ENCODE measurements at regions not wholly inside any gene's neighbourhood (a gene's known extent, or its start where the extent isn't known, plus 50 kb on each side); places are given as distances from the start of the nearest gene placed in this dataset.

DNA sequence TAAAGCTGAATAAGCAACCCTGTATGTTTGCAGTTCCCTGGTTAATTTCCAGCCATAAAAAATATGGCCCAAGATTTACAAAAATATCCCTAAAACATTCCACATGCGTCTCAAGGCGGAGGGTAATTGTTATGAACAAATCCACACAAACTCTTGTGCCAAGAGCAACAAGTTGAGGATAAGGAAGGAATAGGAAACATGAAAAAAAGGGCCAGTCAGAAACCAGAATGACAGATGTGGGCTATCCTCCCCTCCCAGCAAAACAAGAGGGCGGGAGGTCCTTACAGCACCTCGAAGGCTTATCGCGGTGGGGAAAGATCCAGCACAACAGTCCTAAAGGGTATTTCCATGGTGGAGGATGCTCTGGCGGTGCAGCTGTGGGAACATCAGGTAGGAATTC, 155.6 kb upstream of the HES1 start:
- TF ChIP-seq EZH2phosphoT487 (IDR thresholded peaks at IDR 0.05; ENCODE audit: borderline replicate concordance, low read length) = no peak
- TF ChIP-seq, protein P1, sequence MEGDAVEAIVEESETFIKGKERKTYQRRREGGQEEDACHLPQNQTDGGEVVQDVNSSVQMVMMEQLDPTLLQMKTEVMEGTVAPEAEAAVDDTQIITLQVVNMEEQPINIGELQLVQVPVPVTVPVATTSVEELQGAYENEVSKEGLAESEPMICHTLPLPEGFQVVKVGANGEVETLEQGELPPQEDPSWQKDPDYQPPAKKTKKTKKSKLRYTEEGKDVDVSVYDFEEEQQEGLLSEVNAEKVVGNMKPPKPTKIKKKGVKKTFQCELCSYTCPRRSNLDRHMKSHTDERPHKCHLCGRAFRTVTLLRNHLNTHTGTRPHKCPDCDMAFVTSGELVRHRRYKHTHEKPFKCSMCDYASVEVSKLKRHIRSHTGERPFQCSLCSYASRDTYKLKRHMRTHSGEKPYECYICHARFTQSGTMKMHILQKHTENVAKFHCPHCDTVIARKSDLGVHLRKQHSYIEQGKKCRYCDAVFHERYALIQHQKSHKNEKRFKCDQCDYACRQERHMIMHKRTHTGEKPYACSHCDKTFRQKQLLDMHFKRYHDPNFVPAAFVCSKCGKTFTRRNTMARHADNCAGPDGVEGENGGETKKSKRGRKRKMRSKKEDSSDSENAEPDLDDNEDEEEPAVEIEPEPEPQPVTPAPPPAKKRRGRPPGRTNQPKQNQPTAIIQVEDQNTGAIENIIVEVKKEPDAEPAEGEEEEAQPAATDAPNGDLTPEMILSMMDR (IDR thresholded peaks at IDR 0.05; ENCODE audit: low read depth, low read length, poor library complexity, severe bottlenecking) = no peak
- Histone ChIP-seq H3K27me3 (ENCODE audit: control insufficient read depth, low read length) (peaks cover 7% of the 10 kb centered on the region), H3K4me3 (ENCODE audit: low read length) (no peak overlapping the region), H3K9me3 (ENCODE audit: control insufficient read depth, insufficient read depth, low read length) (no peaks in the 10 kb centered on the region), H3K79me2 (ENCODE audit: control insufficient read depth, low read length) (no peaks in the 10 kb centered on the region), H3K36me3 (ENCODE audit: control insufficient read depth, low read length) (no peaks in the 10 kb centered on the region), H4K20me1 (ENCODE audit: control insufficient read depth, insufficient read depth, low read depth, low read length) (no peaks in the 10 kb centered on the region), H3K9me2 (replicated peaks; ENCODE audit: control insufficient read depth, low read length) (no peaks in the 10 kb centered on the region), H3K27ac (ENCODE audit: low read depth, low read length) (no peak overlapping the region), H3F3A (ENCODE audit: control insufficient read depth, insufficient read depth) (no peaks in the 10 kb centered on the region), H3K4me1 (ENCODE audit: control insufficient read depth, low read length) (peaks cover 8% of the 10 kb centered on the region; the same call in 1 of the 2 replicates), H3K4me2 (ENCODE audit: low read length) (no peak overlapping the region)

DNA sequence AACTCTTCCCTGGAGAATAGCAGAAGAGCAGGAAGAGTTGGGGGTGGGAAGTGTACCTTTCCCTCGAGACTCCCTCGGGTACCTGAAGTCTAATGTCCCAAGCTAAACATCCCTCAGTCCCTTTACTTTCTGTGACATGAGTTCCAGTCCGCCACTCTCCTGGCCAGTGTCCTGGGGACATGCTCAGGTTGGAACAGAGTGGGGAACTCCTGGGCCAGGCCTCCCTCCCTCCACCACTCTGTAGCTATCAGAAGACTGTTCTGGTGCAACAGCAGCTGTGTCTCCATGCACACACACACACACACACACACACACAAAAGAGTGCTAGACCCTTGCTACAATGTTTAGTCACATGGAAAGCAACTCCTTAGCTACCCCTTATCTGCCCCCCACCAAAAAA, 155.0 kb upstream of the HES1 start:
- Histone ChIP-seq H3K9me2 (replicated peaks; ENCODE audit: control insufficient read depth, low read length) (no peaks in the 10 kb centered on the region), H3K27me3 (ENCODE audit: control insufficient read depth, low read length) (peaks cover 7% of the 10 kb centered on the region), H3F3A (ENCODE audit: control insufficient read depth, insufficient read depth) (no peaks in the 10 kb centered on the region), H3K9me3 (ENCODE audit: control insufficient read depth, insufficient read depth, low read length) (no peaks in the 10 kb centered on the region), H4K20me1 (ENCODE audit: control insufficient read depth, insufficient read depth, low read depth, low read length) (no peaks in the 10 kb centered on the region), H3K4me1 (ENCODE audit: control insufficient read depth, low read length) (peaks cover 8% of the 10 kb centered on the region; the same call in 1 of the 2 replicates), H3K27ac (ENCODE audit: low read depth, low read length) (no peak overlapping the region), H3K4me2 (ENCODE audit: low read length) (no peak overlapping the region), H3K79me2 (ENCODE audit: control insufficient read depth, low read length) (no peaks in the 10 kb centered on the region), H3K4me3 (ENCODE audit: low read length) (no peak overlapping the region), H3K36me3 (ENCODE audit: control insufficient read depth, low read length) (no peaks in the 10 kb centered on the region)
- TF ChIP-seq EZH2phosphoT487 (IDR thresholded peaks at IDR 0.05; ENCODE audit: borderline replicate concordance, low read length) = no peak
- TF ChIP-seq, protein P1 (IDR thresholded peaks at IDR 0.05; ENCODE audit: low read depth, low read length, poor library complexity, severe bottlenecking) = no peak

DNA sequence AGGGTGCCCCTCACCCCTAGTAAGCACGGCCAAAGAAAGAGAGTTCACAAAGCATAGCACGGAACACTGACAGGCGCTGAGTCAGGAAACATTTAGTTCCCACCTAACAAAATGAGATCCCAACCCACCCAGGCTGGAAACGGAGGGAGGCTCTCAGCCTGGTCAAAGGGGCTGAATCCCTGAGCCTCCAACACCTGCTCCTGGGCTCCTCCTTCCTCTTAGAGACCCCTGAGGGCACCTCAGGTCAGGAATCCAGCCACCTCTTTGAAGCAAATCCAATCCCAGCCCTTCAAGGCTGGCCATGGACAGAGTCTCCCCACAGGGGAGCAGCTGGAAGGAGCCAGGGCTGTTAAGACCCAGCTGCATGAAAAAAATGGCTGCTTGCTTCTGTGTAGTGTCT, 154.4 kb upstream of the HES1 start:
- H3K9me2 ChIP-seq (replicated peaks; ENCODE audit: control insufficient read depth, low read length) = no peaks in the 10 kb centered on the region
- H3K36me3 ChIP-seq (ENCODE audit: control insufficient read depth, low read length) = no peaks in the 10 kb centered on the region
- peaks cover 8% of the 10 kb centered on the region; the same call in 1 of the 2 replicates for H3K4me1 ChIP-seq (ENCODE audit: control insufficient read depth, low read length)
- H3K79me2 ChIP-seq (ENCODE audit: control insufficient read depth, low read length) = no peaks in the 10 kb centered on the region
- no peak overlapping the region for H3K4me3 ChIP-seq (ENCODE audit: low read length)
- TF ChIP-seq, protein P1 (IDR thresholded peaks at IDR 0.05; ENCODE audit: low read depth, low read length, poor library complexity, severe bottlenecking) = no peak
- no peak for TF ChIP-seq EZH2phosphoT487 (IDR thresholded peaks at IDR 0.05; ENCODE audit: borderline replicate concordance, low read length)
- peaks cover 7% of the 10 kb centered on the region for H3K27me3 ChIP-seq (ENCODE audit: control insufficient read depth, low read length)
- no peaks in the 10 kb centered on the region for H3F3A ChIP-seq (ENCODE audit: control insufficient read depth, insufficient read depth)
- H3K9me3 ChIP-seq (ENCODE audit: control insufficient read depth, insufficient read depth, low read length) = no peaks in the 10 kb centered on the region
- no peaks in the 10 kb centered on the region for H4K20me1 ChIP-seq (ENCODE audit: control insufficient read depth, insufficient read depth, low read depth, low read length)
- H3K4me2 ChIP-seq (ENCODE audit: low read length) = no peak overlapping the region
- no peak overlapping the region for H3K27ac ChIP-seq (ENCODE audit: low read depth, low read length)
